ENCODE measurements at regions not wholly inside any gene's neighbourhood (a gene's known extent, or its start where the extent isn't known, plus 50 kb on each side); places are given as distances from the start of the nearest gene placed in this dataset.
A peak's percentile ranks its signal among the peaks of the same experiment; 100 is the strongest.

GRCh38 chr6:104229057-104229456 is 630.7 kb downstream of the HACE1 start:
- peak; percentile 78 to 98 (median 91) for ATAC-seq
- Histone ChIP-seq H3K27me3 (no peaks in the 10 kb centered on the region), H3K36me3 (no peaks in the 10 kb centered on the region), H3K9me3 (no peaks in the 10 kb centered on the region), H3K4me1 (peaks cover 10 to 13% (median 11%) of the 10 kb centered on the region in 3 donors), H3K27ac (no peak overlapping the region), H3K4me3 (no peak overlapping the region)
- DNase-seq = no peak
- no peak for FAIRE-seq
- no peak for TF ChIP-seq CTCF (IDR thresholded peaks at IDR 0.05)
- intact Hi-C loops (cut with DNase I) = no loop called here
- WGBS, 2 donors = 5 to 18% methylated on average over 3 of the region's 3 CpGs

GRCh38 chr6:104227508-104227907 is 632.2 kb downstream of the HACE1 start:
- H3K27me3 ChIP-seq = no peaks in the 10 kb centered on the region
- no peak overlapping the region for H3K4me3 ChIP-seq
- no peak for FAIRE-seq
- ATAC-seq = no peak
- no peak for TF ChIP-seq CTCF (IDR thresholded peaks at IDR 0.05)
- peaks cover 10 to 13% (median 11%) of the 10 kb centered on the region in 3 donors for H3K4me1 ChIP-seq
- no peaks in the 10 kb centered on the region for H3K9me3 ChIP-seq
- 80 to 81% methylated on average over 2 of the region's 2 CpGs for WGBS, 2 donors
- intact Hi-C loops (cut with DNase I) = no loop called here
- no peaks in the 10 kb centered on the region for H3K36me3 ChIP-seq
- no peak overlapping the region for H3K27ac ChIP-seq
- no peak for DNase-seq

- intact Hi-C loops (cut with DNase I) = no loop called here
- H3K4me1 ChIP-seq = peaks cover 10 to 13% (median 11%) of the 10 kb centered on the region in 3 donors
- no peak overlapping the region for H3K27ac ChIP-seq
- no peaks in the 10 kb centered on the region for H3K27me3 ChIP-seq
- no peaks in the 10 kb centered on the region for H3K36me3 ChIP-seq
- no peaks in the 10 kb centered on the region for H3K9me3 ChIP-seq
- 69 to 71% methylated on average over 4 of the region's 4 CpGs for WGBS, 2 donors
- no peak for ATAC-seq
- no peak for DNase-seq
- no peak overlapping the region for H3K4me3 ChIP-seq
- TF ChIP-seq CTCF (IDR thresholded peaks at IDR 0.05) = no peak
- FAIRE-seq = peak; percentile 49
Measured at GRCh38 chr6:104226790-104227446, 632.8 kb downstream of the HACE1 start.

GRCh38 chr6:104218116-104218515 is 641.6 kb downstream of the HACE1 start:
- no peak for DNase-seq
- Histone ChIP-seq H3K27me3 (no peaks in the 10 kb centered on the region), H3K4me3 (no peak overlapping the region), H3K36me3 (no peaks in the 10 kb centered on the region), H3K9me3 (no peaks in the 10 kb centered on the region), H3K27ac (no peak overlapping the region), H3K4me1 (no peaks in the 10 kb centered on the region)
- no peak for FAIRE-seq
- no peak for ATAC-seq
- 30 to 43% methylated on average over 3 of the region's 3 CpGs for WGBS, 2 donors
- no peak for TF ChIP-seq CTCF (IDR thresholded peaks at IDR 0.05)
- intact Hi-C loops (cut with DNase I) = no loop called here

GRCh38 chr6:104214901-104215300 is 644.8 kb downstream of the HACE1 start:
- no peak for FAIRE-seq

More at GRCh38 chr6:104214901-104215300, 644.8 kb downstream of the HACE1 start:
- Histone ChIP-seq H3K27me3 (no peaks in the 10 kb centered on the region), H3K9me3 (no peaks in the 10 kb centered on the region), H3K4me1 (no peaks in the 10 kb centered on the region), H3K27ac (no peak overlapping the region), H3K4me3 (no peak overlapping the region), H3K36me3 (no peaks in the 10 kb centered on the region)
- ATAC-seq (no peak), DNase-seq (no peak)
- WGBS, 2 donors = 65 to 73% methylated on average over 3 of the region's 3 CpGs
- intact Hi-C loops (cut with DNase I) = no loop called here
- TF ChIP-seq CTCF (IDR thresholded peaks at IDR 0.05) = no peak

Measured in pancreas (tissue), 10 donors.